ENCODE measurements at regions not wholly inside any gene's neighbourhood (a gene's known extent, or its start where the extent isn't known, plus 50 kb on each side); places are given as distances from the start of the nearest gene placed in this dataset.

- no peak for ATAC-seq
- no peak for DNase-seq
- intact Hi-C loops (cut with micrococcal nuclease), result no loop called here
These were observed 76.7 kb upstream of the AP1S2 start for GRCh38 chrX:15931362-15931761.

GRCh38 chrX:15930585-15930984 is 76.0 kb upstream of the AP1S2 start:
- no peak for ATAC-seq

GRCh38 chrX:15929194-15929593 is 74.6 kb upstream of the AP1S2 start:
- DNase-seq (no peak), ATAC-seq (no peak)
- intact Hi-C loops (cut with micrococcal nuclease), result no loop called here

More at GRCh38 chrX:15930585-15930984, 76.0 kb upstream of the AP1S2 start:
- DNase-seq, result no peak
- intact Hi-C loops (cut with micrococcal nuclease), result no loop called here

GRCh38 chrX:15926622-15927021 is 72.0 kb upstream of the AP1S2 start:
- no peak for ATAC-seq
- intact Hi-C loops (cut with micrococcal nuclease), result no loop called here

GRCh38 chrX:15918003-15918402 is 63.4 kb upstream of the AP1S2 start:
- DNase-seq (no peak), ATAC-seq (no peak)
- intact Hi-C loops (cut with micrococcal nuclease), result no loop called here

More at GRCh38 chrX:15926622-15927021, 72.0 kb upstream of the AP1S2 start:
- DNase-seq, result no peak

GRCh38 chrX:15916704-15917084 is 62.1 kb upstream of the AP1S2 start:
- intact Hi-C loops (cut with micrococcal nuclease), result no loop called here
- ATAC-seq, result no peak
- DNase-seq, result no peak

- intact Hi-C loops (cut with micrococcal nuclease), result no loop called here
- ATAC-seq (peak; percentile 60), DNase-seq (no peak)
These were observed 61.5 kb upstream of the AP1S2 start for GRCh38 chrX:15915959-15916703.

- ATAC-seq (no peak), DNase-seq (no peak)
- intact Hi-C loops (cut with micrococcal nuclease), result no loop called here
These were observed 59.9 kb upstream of the AP1S2 start for GRCh38 chrX:15914486-15914885.

- ATAC-seq, result no peak
- DNase-seq, result no peak
- intact Hi-C loops (cut with micrococcal nuclease), result no loop called here
These were observed 58.5 kb upstream of the AP1S2 start for GRCh38 chrX:15913146-15913545.

GRCh38 chrX:15911734-15912550 is 57.3 kb upstream of the AP1S2 start:
- no peak for DNase-seq
- intact Hi-C loops (cut with micrococcal nuclease), result no loop called here
- ATAC-seq, result peak; percentile 53

GRCh38 chrX:15909605-15910004 is 55.0 kb upstream of the AP1S2 start:
- DNase-seq, result no peak
- ATAC-seq, result no peak
- intact Hi-C loops (cut with micrococcal nuclease), result no loop called here

GRCh38 chrX:15908603-15909290 is 54.1 kb upstream of the AP1S2 start:
- ATAC-seq, result no peak
- DNase-seq, result no peak
- intact Hi-C loops (cut with micrococcal nuclease), result no loop called here

GRCh38 chrX:15906041-15906943 is 51.7 kb upstream of the AP1S2 start:
- intact Hi-C loops (cut with micrococcal nuclease), result no loop called here
- no peak for DNase-seq
- ATAC-seq, result peak; percentile 59
